HFFc6 (cell line): ENCODE measurements at regions not wholly inside any gene's neighbourhood (a gene's known extent, or its start where the extent isn't known, plus 50 kb on each side); places are given as distances from the start of the nearest gene placed in this dataset.

ENCODE experiments used
- DNase-seq: peaks from one replicate; pipeline ENCODE4 v3.0.0-alpha.2; 2018
- H3K27ac Mint-ChIP-seq: 2 replicates; pipeline ENCODE4 v1.8.0; 2020; ENCODE audit warnings: mild to moderate bottlenecking, mixed read lengths
- H3K27me3 Mint-ChIP-seq: 2 replicates; pipeline ENCODE4 v1.8.0; 2021; ENCODE audit warnings: mild to moderate bottlenecking, moderate library complexity, mixed read lengths; ENCODE audit not compliant: insufficient read depth
- H3K36me3 Mint-ChIP-seq: 2 replicates; pipeline ENCODE4 v1.8.0; 2021; ENCODE audit warnings: low read depth, mixed read lengths
- H3K4me1 Mint-ChIP-seq: 2 replicates; pipeline ENCODE4 v1.8.0; 2020; ENCODE audit warnings: low read depth, mixed read lengths
- H3K4me3 Mint-ChIP-seq: 2 replicates; pipeline ENCODE4 v1.8.0; 2020; ENCODE audit warnings: mild to moderate bottlenecking, moderate library complexity, mixed read lengths
- H3K9me3 Mint-ChIP-seq: 2 replicates; pipeline ENCODE4 v1.8.0; 2020; ENCODE audit warnings: mild to moderate bottlenecking, mixed read lengths
- TF ChIP-seq, protein P1 (sequence below): fragments of 200-600 bp; sonication (generic); IDR thresholded peaks from 2 replicates; pipeline ENCODE4 v1.5.0; 2021; ENCODE audit warnings: antibody characterized with exemption, mild to moderate bottlenecking

DNA sequence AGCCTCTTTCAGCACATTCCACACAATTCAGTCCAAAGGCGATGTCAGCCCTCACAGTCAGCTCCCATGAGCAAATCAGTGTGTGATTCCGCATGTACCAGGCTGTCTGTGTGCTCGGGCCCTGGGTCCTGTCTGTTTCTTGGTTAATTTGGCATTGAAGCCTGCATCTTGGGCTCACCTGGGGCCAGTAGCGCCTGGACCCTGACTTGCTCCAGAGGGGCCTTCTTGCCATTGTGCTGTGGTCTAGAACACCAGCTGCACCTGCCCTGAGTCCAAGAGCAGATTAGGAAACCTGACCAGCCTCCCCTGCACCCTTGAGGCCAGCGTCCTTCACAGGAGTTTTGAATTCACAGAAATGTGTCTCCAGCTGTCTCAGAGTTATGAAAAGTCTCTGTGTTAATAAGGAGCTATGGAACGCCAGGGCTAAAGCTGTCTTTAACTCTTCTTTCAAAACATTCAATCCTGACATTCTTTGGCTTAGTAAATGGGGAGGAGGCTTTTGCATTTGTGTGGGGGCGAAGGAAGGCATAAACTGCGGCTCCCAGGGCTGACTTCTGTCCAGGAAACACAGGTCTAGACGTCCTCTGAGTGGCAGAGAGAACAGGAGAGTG lies 102.2 kb downstream of the ARF6 start:
- no peak for DNase-seq
- H3K4me3 Mint-ChIP-seq: no peak overlapping the region
- peak overlapping the region; percentile 52 for H3K27ac Mint-ChIP-seq
- TF ChIP-seq, protein P1, sequence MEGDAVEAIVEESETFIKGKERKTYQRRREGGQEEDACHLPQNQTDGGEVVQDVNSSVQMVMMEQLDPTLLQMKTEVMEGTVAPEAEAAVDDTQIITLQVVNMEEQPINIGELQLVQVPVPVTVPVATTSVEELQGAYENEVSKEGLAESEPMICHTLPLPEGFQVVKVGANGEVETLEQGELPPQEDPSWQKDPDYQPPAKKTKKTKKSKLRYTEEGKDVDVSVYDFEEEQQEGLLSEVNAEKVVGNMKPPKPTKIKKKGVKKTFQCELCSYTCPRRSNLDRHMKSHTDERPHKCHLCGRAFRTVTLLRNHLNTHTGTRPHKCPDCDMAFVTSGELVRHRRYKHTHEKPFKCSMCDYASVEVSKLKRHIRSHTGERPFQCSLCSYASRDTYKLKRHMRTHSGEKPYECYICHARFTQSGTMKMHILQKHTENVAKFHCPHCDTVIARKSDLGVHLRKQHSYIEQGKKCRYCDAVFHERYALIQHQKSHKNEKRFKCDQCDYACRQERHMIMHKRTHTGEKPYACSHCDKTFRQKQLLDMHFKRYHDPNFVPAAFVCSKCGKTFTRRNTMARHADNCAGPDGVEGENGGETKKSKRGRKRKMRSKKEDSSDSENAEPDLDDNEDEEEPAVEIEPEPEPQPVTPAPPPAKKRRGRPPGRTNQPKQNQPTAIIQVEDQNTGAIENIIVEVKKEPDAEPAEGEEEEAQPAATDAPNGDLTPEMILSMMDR: no peak
- H3K27me3 Mint-ChIP-seq: no peaks in the 10 kb centered on the region; the same call in 1 of the 2 replicates
- peaks cover 63% of the 10 kb centered on the region for H3K4me1 Mint-ChIP-seq
- H3K36me3 Mint-ChIP-seq: no peaks in the 10 kb centered on the region
- no peaks in the 10 kb centered on the region for H3K9me3 Mint-ChIP-seq

DNA sequence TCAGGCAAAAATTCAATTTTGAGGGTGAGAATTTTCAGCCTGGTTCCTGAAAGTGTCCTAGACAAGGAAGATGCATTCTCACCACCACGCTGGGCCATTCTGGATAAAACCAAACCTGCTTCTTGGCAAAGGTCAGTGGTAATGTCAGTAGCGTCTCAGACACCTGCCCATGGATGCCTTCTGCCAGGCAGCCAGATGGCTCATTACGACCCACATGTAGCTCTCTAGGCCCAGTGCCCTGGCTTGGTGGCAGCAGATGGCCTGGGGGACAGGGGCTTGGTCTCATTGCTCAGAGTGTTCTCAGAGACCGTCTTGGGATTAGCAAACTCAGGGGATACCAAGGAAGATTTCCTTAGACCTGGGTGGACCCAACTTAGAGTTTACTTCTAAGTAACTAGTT lies 105.1 kb downstream of the ARF6 start:
- Mint-ChIP-seq H3K4me3 (no peak overlapping the region), H3K36me3 (no peaks in the 10 kb centered on the region), H3K4me1 (peaks cover 77% of the 10 kb centered on the region), H3K9me3 (no peaks in the 10 kb centered on the region), H3K27me3 (no peaks in the 10 kb centered on the region; the same call in none of the 2 replicates), H3K27ac (peak overlapping the region; percentile 93)
- DNase-seq: no peak
- TF ChIP-seq, protein P1: no peak

DNA sequence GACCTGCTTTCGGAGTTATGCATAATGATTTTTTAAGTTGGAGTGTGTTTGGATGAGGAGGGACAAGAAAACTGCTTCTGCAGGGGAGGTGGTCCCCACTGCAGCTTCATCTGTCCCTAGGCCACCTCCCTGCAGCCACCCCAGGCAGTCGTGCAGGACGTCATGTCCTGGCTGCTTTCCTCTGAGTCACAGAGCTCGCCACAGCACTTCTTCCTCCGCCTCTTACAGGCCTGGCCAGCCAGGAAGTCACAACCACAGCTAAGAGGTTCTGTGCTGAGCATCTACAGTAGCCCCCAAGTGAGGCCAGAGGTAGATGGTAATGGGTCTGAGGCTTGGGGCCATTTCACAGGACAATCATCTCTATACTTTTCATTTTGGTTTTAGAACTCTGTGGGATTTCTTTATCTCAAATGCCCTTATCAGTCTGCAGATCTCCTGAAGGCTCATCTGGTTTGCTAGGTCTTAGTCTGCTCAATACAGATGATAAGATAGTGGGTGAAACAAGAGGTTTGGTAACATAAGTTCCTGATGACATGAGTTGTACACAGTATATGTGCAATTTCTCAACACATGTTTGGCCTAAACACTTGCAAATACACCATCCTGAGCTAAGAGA lies 106.4 kb downstream of the ARF6 start:
- Mint-ChIP-seq H3K4me3 (peak overlapping the region; percentile 78), H3K27me3 (no peaks in the 10 kb centered on the region; the same call in none of the 2 replicates), H3K36me3 (no peaks in the 10 kb centered on the region), H3K4me1 (peaks cover 82% of the 10 kb centered on the region), H3K9me3 (no peaks in the 10 kb centered on the region), H3K27ac (peak overlapping the region; percentile 93)
- TF ChIP-seq, protein P1: no peak
- DNase-seq: peak; percentile 89

DNA sequence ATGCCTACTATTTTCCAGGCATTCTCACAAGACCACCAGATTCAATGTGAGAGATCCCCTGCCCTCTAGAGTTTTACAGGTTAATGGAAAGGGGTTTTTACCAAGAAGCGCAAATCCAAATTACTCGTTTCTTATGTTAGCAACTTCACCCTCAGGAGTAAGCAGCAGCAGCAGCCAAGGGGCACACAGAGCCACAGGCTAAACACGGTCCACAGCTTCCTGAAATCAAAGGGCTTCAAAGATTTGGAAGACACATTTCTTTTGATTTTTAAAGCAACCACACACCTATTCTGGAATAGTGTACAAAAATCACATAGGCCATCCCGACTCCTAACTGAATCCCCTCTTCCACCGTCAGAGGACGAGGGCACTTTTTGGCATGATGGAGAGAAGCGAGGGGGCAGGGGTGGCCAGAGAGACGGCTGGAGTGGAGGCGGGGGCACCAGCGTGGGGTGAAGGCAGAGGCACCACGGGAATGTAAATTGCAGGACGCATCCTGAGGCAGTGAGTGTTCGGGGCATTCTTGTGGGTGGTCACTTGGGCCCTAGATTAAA lies 107.0 kb downstream of the ARF6 start:
- Mint-ChIP-seq H3K4me1 (peaks cover 76% of the 10 kb centered on the region), H3K27me3 (no peaks in the 10 kb centered on the region; the same call in none of the 2 replicates), H3K36me3 (no peaks in the 10 kb centered on the region), H3K27ac (peak overlapping the region; percentile 93), H3K4me3 (peak overlapping the region; percentile 78), H3K9me3 (no peaks in the 10 kb centered on the region)
- no peak for DNase-seq
- TF ChIP-seq, protein P1: no peak

DNA sequence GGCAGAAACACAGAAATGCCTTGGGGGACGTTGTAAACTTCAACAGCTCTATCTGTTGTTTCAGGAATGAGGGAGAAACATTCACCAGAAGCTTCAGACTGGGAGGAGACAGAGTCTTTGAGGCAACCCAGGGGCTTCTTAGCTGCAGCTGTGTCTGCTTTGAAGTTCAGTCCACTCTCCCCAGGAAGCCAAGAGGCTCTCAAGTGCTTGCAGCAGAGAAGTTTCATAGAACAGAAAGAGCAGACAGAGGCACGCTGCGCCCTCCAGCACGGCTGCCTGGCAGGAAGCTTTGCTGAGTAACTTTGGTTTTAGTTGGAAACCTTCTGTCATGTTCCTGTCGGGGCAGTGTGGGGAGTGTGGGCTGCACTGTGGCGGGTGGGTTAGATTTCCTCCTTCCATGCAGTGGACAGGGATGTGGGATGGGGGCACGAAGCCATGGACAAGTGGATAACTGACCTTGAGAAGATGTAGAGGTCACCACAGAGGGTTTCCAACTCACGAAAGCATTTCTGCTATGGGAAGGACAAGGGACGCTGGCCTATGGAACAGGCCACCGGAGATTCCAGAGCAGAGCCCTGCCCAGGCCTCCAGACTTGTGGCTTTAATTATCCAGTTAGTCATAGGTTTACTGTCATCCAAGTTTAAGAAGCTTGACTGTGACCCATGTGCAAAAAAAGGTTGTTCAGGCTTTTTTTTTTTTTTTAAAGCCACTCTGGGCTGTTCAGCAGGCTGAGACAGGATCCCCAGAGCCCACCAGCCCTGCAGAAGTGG lies 107.7 kb downstream of the ARF6 start:
- no peaks in the 10 kb centered on the region for H3K9me3 Mint-ChIP-seq
- peak overlapping the region; percentile 93 for H3K27ac Mint-ChIP-seq
- TF ChIP-seq, protein P1: 0 out of 2 replicates have a peak, but pooled peaks have one; percentile 24

More for the DNA sequence above, 107.7 kb downstream of the ARF6 start:
- peak; percentile 95 for DNase-seq
- Mint-ChIP-seq H3K4me3 (peak overlapping the region; percentile 78), H3K4me1 (peaks cover 69% of the 10 kb centered on the region), H3K36me3 (no peaks in the 10 kb centered on the region), H3K27me3 (no peaks in the 10 kb centered on the region; the same call in none of the 2 replicates)
